ENCODE measurements at regions not wholly inside any gene's neighbourhood (a gene's known extent, or its start where the extent isn't known, plus 50 kb on each side); places are given as distances from the start of the nearest gene placed in this dataset.
A peak's percentile ranks its signal among the peaks of the same experiment; 100 is the strongest.
"Not testable (repeated sequence)": the region's sequence is repeated elsewhere in the genome, so short reads cannot be mapped to it uniquely, and the experiment has no call there.

DNA sequence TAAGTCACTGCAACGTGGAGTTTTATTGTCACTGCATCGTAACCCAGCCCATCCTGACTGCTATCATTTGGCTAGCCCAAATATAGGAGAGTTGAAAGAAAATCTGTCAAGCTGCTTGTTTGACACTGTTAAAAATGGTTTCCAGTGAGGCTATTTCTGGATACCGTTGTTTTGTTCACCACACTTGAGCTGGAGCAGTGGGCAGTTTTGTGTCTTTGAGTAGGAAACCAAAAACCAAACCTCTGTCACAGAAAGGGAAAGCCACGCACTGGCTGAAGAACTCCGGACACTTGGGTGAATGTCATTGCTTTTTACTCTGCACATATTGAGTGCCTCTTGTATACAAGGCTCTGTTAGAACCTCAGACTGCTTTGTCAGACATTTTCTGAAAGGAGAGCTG is 446.4 kb upstream of the CFAP20DC start:
- DNase-seq = no peak

DNA sequence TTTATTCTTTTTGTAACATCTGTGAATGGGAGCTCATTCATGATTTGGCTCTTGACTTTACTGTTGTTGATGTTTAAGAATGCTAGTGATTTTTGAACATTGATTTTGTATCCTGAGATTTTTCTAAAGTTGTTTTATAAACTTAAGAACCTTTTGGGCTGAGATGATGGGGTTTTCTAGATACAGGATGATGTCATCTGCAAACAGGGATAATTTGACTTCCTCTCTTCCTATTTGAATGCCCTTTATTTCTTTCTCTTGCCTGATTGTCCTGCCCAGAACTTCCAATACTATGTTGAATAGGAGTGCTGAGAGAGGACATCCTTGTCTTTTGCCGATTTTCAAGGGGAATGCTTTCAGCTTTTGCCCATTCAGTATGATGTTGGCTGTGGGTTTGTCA is 445.1 kb upstream of the CFAP20DC start:
- DNase-seq = not testable (repeated sequence)

DNA sequence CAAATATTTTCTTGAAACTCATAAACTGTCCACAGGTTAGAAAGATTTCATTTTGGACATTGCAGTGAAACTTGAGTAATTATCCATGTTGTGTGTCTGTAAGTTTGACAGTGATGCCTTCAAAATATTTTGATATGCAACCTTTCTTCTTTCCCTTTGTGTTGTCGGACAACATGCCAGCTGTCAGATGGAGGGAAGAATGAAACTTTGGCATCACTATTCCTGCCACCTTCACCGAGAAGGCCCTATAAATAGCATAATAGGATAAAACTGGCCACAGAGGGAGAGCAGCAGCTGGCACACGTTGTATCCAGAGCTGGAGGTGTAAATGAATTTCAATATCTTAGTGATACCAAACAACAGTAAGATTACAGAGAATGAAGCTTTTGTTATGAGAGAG is 436.7 kb upstream of the CFAP20DC start:
- DNase-seq = no peak

DNA sequence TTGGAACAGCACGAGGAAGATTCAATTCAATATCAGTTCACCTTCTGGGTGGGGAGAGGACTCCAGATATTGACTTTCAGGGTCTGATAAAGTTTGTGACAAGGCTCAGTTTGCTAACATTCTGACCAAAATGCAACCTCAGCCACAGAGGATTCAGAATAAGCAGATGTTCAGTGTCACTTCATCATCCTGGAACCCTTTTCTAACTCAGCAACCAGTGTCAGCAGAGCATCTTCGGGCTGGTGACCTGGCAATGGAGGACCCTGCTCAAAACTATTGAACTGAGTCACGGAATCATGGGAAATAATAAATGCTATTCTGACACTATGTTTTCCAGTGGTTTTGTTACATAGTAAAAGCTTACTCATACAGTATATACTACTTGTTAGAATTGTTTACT is 433.4 kb upstream of the CFAP20DC start:
- DNase-seq = no peak

DNA sequence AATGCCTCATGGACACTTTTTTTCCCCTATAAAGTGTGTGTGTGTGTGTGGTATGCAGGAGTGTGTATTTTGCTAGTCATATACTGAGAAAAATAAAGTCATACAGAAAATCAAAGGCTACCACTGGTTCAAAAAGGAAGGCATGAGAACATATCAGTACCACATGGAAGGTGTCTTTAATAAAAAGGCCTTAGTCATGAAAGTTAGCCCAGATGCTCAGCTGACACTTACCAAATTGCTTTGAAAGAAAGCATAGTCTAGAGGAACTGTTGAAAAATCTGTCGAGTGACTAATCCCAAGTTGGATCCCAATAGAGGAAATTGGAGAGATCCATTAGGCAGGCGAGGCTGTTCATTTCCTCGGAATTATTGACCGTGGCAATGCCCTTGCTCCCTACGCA is 432.9 kb upstream of the CFAP20DC start:
- DNase-seq = no peak

DNA sequence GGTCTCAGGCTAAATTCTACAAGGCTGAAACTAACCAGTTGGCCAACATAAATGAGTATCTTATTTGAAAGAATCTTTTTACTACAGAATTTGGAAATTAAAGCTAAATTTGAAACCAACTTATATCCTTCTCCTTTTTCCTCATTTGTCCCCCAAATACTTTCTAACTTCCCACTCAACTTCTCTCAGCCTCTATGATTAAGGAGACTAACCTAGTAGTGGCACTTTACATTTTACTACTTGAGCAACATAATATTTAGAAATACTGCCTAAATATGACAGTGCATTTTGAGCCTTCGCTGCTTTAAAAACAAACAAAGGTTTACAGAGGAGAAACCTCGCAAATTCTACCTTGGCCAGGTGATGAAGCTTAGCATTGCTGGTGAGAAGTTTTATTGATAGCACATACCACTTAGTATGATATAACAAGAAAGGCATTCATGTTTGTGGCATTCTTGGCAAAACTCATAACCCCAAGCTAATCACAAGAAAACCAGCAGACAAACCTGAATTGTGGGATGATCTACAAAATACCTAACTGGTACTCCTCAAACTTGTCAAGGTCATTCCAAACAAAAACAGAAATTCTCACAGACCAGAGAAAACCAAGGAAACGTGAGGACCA is 432.1 kb upstream of the CFAP20DC start:
- no peak for DNase-seq

DNA sequence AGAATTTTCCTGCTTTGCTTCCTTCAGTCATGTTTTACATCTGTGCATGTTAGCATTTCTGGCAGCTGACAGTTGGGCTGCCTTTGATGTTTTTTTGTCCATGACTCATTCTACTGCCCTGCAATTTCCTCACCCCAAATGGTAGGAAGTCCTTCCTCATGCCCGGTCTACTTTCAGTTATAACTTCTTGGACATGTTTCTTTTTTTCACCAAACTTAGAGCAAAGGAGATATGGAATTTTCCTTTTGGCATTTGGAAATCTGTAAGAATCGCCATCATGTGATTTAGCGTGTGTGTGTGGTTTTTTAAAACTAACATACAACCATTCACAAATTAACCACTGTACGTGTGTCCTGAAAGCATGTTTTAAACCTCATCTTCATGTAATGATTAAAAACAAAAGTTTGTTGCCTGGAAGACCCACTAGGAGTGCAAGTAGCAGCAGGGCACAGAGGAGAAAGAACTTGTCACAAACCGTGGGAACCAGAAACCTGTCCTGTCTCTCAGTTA is 430.7 kb upstream of the CFAP20DC start:
- DNase-seq = no peak

DNA sequence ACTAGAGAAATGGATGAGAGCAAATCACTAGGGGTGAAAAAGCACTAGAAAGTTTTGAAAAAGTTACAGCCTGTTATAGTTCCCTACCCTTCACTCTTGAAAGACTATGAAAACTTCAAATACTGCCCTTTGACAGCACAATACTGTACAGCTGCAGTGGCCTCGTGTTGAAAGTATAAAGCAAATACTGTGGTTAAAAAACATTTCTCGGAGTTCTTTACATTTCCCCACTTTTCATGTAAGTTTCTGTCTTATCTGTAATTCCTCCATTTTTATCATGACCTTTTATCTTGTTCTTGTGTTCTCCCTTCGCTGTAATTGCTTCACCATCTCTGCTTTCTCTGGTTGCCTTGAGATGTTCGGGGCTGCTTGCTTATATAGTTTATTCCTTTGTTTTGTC is 423.8 kb upstream of the CFAP20DC start:
- no peak for DNase-seq

DNA sequence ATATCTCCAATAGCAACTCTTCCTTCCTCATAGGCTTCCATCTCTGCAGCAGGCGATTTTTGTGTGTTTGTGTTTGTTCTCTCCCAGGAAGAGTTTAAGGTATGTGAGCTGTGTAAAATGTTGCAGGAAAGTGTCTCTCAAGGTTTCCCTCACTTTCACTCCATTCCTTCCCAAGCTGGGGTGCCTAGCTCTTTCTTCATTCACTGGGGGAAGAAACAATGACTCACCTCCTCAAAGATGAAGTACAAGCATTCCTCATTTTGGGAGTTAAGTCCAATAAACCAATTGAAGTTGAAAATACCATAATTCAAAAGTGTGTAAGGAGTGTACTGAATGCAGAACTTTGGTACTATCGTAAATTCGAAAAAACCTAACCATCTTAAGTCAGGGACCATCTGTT is 422.7 kb upstream of the CFAP20DC start:
- DNase-seq = no peak

DNA sequence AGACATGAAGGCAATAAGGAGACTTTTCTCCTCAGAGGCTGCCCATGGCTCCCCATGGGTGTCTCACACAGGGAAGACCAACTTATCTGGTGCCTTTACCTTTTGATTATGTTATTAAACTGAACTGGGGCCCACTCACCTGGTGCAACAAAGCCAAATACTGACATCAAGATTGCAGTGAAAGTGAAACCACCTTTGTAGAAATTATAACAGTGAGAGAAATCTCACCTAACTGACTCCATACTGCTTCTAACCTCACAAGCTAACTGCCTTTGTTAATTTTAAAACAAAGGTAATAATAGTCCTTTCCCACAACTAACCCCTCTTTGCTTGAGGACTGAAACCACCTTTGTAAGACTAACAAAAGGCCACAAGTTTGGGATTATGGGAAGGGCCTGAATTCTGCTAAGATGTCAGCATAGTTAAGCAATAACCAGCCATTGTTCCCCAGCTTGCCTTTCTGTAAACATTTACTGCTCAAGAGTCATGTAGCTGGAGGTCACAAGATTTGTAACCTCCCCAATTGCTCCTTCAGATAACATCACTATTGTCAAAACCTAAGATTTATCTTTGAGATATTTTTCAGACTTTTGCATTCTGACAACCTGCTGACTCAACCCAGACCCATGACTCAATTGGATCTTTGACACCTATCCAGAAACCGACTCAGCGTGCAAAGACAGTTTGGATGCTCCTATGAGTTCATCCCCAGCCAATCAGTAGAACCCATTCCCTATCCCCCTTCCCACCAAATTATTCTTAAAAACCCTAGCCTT is 420.3 kb upstream of the CFAP20DC start:
- DNase-seq = no peak

DNA sequence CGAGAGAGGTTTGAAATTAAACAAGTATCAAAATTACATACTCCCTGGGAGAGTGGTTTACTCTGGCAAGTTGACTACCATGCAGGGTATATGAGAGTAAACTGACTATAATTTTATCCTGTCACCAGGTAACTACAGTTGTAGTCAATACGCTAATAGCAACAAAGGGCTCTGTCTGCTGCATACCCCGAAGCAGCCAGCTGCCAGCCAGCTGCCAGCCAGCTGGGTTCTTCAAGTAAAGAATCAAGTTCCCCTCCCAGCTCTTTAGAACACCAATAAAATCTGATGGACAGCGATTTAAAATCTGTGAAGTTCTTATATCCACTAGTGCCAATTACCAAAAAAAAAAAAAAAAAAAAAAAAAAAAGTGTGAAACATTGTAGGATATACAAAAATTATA is 417.7 kb upstream of the CFAP20DC start:
- no peak for DNase-seq

DNA sequence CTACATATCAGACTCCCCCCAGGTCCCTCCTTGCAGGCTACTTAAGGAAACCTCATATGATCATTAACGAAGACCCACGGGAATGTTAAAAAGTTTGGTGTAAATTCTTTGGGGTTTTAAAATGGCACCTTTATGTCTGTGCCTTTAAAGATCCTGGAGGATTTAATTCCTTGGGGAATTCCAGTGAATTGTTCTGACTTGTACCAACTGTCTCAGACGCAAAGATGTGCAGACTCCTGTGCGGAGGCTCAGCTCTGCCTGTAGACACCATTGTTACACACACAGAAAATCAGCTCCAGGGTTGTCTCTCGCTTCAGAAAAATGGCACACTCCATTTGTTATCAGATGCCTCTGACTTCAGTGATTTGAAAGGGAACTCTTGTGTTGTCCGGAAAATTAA is 414.4 kb upstream of the CFAP20DC start:
- DNase-seq = no peak

DNA sequence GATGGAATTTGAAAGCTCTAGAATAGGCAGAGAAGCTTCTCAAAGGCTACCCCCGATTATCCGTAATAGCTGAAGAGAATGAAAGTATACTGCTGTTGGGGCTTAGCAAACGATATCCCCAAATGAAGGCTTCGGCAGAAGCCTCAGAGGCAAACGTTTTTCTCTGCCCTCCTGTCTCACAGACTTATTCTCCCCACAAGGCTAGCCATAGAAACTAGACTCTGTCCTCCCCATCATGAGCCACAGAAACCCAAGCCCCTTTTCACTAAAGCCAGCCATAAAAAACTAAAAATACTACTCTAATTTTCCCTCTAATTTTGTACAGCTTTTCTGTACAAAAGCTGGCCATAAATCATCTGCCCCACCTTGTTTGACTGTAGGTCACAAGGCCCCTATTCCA is 413.4 kb upstream of the CFAP20DC start:
- no peak for DNase-seq

DNA sequence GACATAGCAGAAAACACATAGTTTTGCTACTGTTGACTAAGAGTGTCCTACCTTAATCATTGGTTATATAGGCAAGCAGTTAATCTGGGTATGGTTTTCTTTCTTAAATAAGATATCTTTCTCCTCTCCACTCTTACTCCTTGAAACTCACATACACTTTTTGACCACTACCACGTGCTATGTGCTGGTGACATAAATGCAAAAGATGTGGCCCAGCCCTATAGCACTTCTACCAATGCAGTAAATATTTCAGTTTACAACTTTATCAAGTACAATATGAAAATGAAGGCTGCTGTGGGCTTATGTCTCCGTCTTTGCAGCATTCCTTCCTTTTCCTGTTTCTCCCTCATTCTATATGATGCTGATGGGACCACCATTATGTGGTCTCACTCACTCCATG is 410.2 kb upstream of the CFAP20DC start:
- no peak for DNase-seq

DNA sequence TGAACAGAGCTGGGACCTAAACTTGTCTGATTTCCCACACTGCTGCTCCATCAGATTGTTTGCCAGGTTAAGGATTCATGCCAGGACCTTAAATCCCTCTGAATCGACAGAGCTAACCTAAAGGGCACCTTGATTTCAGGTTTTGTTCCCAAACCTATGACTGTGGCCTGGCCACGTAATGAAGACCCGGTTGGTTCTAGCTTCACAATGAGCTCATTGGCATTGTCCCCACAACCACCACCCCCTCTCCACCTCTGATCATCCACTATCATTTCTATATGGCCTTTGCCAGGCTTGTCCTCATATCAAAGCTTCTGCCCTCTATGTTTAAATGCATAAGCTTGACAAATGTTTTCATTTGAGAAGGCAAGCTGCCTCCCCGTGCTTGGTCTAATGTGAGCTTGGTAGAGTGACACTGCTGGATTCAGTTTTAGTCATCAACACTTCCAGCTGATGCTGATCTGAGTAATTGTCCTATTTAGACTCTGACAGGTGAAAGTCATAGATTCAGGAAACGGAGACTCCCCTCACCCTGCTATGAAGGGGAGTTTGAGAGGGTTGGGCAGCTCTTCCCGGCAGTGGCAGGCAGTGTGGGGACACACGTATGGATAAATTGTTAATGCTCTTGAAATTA is 407.1 kb upstream of the CFAP20DC start:
- no peak for DNase-seq

DNA sequence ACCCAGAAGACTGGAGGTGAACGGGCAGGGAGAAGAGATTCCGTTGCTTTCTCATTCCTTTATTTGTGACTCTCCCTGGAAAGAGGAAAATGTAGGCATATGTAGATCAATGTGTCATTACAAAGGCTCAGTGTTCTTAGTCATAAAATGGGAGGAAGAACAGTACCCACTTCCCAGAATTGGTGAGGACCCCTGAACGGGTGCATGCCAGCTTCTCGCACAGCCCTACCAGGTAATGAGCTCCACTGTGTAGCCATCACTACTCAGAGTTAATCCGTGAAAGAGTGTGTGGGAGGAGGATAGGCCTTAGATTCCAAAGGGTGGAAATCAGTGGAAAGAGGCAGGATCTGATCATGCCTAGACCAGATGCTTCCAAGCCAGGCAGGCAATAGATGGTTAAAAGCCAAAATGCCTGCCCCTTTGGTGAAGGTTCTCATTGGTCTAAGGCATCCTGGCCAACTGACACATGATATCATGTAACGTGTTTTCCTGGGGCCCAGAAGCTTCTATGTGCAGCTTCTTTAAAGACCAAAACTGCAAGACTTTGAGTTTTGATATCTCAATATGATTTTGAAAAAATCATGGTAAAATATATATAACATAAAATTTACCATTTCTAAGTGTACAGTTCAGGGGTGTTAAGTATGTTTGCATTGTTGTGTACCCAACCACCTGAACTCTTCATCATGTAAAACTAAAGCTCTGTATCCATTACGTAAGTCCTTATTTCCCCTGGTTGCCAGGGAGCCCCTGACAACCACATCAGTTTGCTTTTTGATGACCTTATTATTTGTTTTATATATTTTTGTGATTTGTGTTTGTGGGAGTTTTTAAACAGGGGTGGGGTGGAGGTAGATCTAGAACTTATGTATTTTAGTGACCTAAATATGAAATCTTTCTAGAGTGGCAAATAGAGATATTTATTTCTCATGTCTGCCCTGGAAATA is 402.2 kb upstream of the CFAP20DC start:
- no peak for DNase-seq

DNA sequence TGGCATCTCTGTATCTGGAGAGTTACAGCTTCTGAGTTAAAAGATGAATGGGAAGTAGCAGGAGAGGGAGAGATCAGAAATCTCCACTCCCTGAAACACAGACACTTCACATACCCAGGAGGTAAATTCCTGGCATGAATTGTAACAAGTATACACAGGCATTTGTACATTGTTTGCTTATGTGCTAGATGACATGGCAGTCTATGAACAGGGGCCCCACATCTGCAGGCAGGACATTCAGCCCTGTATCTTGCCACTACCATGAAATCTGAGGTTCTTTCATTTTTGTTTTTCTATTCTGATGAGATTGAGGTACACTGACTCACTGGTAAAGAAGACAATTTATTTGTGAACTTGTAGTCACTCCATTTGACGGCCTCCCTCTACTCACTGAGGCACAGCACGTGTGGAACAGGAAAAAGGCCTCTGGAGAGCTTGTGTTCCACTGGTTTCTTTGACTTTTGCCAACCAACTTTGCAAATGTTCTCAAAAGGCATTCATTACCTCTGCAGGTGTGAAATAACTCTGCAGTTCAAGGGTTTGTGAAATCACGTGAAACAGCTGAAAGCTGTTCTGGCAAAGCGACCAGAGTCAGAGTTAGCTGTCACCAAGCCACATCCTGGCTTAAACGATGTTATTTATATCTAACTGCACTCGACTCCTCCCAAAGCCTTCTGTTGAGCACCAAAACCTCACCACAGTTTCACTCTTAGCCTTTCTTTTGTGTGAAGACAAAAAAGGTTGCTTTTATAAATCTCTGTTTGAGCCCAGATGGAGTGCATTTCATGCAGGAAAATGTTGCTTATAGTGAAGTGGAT is 401.3 kb upstream of the CFAP20DC start:
- DNase-seq = peak in 1 of 2 experiments; percentile 47

DNA sequence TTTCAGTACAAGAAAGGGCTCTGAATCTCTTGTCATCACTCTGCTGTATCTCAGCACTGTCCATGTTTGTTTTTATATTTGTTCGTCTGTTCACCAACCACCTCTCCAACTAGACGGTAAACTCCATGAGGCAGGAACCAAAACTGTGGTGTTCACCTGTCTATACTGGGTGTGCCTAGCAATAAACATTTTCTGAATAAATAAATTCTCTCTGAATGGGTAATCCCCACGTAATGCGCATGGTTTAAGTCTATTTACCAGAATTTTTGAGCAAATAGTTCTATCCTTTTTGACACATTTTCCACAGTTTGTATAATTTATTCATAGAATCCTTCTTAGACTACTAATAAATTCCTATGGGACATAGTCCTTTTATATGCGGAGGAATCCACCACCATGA is 400.6 kb upstream of the CFAP20DC start:
- DNase-seq = no peak

DNA sequence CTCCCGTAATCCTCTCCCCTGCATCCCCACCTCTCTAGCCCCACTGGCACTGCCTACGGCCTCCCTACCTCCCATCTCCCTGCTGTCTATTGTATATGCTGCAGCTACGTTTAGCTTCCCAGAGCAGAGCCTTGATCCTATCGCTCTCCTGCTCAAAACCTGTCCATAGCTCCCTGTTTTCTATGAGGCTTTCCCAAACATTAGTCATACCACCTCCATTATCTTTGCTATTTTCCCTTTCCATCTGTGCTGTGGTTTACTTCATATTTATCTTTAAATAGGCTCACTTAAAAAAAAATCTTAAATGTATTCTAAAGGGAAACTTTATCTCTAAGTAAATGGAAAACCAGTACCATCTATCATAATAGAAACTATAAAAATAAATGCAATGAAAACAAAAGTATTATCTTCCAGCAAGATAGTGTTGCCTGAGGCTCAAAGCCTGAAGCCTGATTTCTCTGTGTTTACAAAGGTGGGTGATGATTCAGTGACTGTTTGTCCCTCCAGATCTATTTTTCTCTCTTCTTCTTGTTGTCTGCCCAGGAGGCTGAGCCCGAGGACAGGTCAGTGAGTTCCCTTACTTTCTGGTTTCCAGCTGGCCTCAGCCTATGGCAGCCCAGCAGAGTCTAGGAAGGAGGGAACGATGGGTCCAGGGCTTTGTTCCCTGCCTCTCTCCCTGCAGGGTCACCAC is 397.1 kb upstream of the CFAP20DC start:
- DNase-seq = no peak

DNA sequence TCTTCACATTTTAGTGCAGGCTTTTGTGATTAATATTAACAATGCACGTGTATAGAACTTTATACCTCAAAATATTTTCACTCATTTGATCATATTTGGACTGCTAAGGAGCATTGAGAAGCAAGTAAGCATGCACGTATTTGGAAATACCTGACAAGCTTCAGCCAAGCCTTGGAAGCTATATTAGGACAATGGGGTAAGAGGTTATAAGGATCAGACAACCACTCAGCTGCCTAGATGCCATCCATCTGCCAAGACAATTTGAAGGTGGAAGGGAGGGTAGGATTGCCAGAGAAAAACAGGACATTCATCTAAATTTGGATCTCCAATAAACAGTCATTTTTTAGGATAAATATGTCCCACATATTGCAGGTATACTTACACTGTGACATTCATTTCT is 394.9 kb upstream of the CFAP20DC start:
- DNase-seq = no peak

DNA sequence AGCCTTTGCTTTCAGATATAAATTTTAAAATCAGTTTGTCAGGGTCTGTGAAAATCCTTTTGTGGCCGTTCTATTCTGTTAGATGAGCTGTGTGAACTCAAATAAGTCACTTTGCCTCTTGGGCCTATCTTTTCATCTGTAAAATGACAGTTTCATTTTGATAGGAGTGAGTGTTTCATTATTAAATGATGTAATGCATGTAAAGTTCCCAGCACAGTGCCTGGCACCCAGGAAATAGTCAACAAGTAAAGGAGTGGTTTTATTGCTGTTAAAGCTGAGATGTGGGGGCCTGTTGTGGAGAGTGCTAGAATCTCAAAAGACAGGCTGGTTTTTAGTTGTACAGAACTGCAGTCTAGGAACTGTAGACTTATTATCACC is 394.5 kb upstream of the CFAP20DC start:
- DNase-seq = no peak
